K562 (cell line): ENCODE measurements at regions not wholly inside any gene's neighbourhood (a gene's known extent, or its start where the extent isn't known, plus 50 kb on each side); places are given as distances from the start of the nearest gene placed in this dataset.

Experiments used
- ATAC-seq: fragments of 200-7000 bp; cut with Tn5 transposase; 3 replicates; pipeline ENCODE4 v1.9.1; 2020; ENCODE audit warnings: moderate library complexity
- BruUV-seq: library from RNA; stranded (reverse); fragments of 400-500 nt; replicated peaks from 2 replicates; lab custom pipeline; 2021; lab: Mats Ljungman, UMichigan
- CTCF ChIA-PET: fragments of 300-600 bp; formaldehyde crosslinking; extraction: SDS; loops from one replicate; lab custom pipeline; 2021; ENCODE audit warnings: low intra/inter-chr PET ratio; lab: Yijun Ruan, JAX
- POLR2A ChIA-PET: fragments of 300-600, 350-650 bp; sonication (Branson Sonifier 250); formaldehyde crosslinking; extraction: SDS; loops from one replicate; lab custom pipeline; 2021; ENCODE audit warnings: antibody characterized with exemption, inconsistent platforms; lab: Yijun Ruan, JAX
- DNase-seq, 4 experiments: peaks; one replicate each; pipeline versions ENCODE4 v3.0.0 to v3.0.0-alpha.2; 2011 to 2018; ENCODE audit warnings: low spot score in 3 of 4, mixed read lengths in 3 of 4; ENCODE audit errors: extremely low read depth in 1 of 4
- FAIRE-seq: peaks from 2 replicates; lab custom pipeline; 2011; peaks lifted over from hg19 to GRCh38; lab: Jason Lieb, UNC
- H2AFZ ChIP-seq: 2 replicates; pipeline ENCODE4 v1.6.0; 2011; ENCODE audit warnings: low read depth, low read length, control low read depth, inconsistent platforms
- H3K27ac ChIP-seq: fragments of 200-600 bp; 3 replicates; pipeline ENCODE4 v1.8.0; 2011; ENCODE audit warnings: low read depth, mild to moderate bottlenecking, control low read depth, inconsistent platforms, low read length, moderate library complexity, mixed read lengths; ENCODE audit errors: extremely low read depth
- H3K27me3 ChIP-seq, 2 experiments: fragments of 300-600 bp in 1 of 2; 2 replicates in 1 of 2; 3 replicates in 1 of 2; pipeline versions ENCODE4 v1.6.0 to v1.8.0; 2011; ENCODE audit warnings: inconsistent platforms in 2 of 2, low read length in 2 of 2, mild to moderate bottlenecking in 1 of 2, mixed read lengths in 1 of 2, moderate library complexity in 1 of 2; ENCODE audit not compliant: control insufficient read depth in 2 of 2, insufficient read depth in 2 of 2
- H3K36me3 ChIP-seq: fragments of 300-600 bp; 3 replicates; pipeline ENCODE4 v1.8.0; 2011; ENCODE audit warnings: mild to moderate bottlenecking, low read length, inconsistent platforms; ENCODE audit not compliant: control insufficient read depth, insufficient read depth
- H3K4me1 ChIP-seq, 2 experiments: fragments of 200-600 bp in 1 of 2; replicated peaks in 1 of 2; 2 replicates in 1 of 2; 3 replicates in 1 of 2; pipeline versions ENCODE4 v1.5.1 to v1.8.0; 2011; ENCODE audit warnings: inconsistent platforms in 2 of 2, low read length in 2 of 2, mild to moderate bottlenecking in 1 of 2, mixed read lengths in 1 of 2, moderate library complexity in 1 of 2; ENCODE audit not compliant: control insufficient read depth in 2 of 2, insufficient read depth in 2 of 2
- H3K4me2 ChIP-seq: 2 replicates; pipeline ENCODE4 v1.6.1; 2011; ENCODE audit warnings: low read length, control low read depth, inconsistent platforms, mixed read lengths; ENCODE audit not compliant: insufficient read depth
- H3K4me3 ChIP-seq: fragments of 200-600 bp; sonication (generic), shearing (Covaris generic); 2 replicates; pipeline ENCODE4 v1.5.1; 2016; ENCODE audit warnings: control low read depth, inconsistent platforms
- H3K79me2 ChIP-seq: fragments of 200-600 bp; 3 replicates; pipeline ENCODE4 v1.8.0; 2011; ENCODE audit warnings: low read length, inconsistent platforms; ENCODE audit not compliant: control insufficient read depth, insufficient read depth
- H3K9ac ChIP-seq, 2 experiments: 2 replicates each; pipeline versions ENCODE4 v1.6.0 to v1.6.1; 2011; ENCODE audit warnings: low read depth in 2 of 2, low read length in 2 of 2, control low read depth in 1 of 2, inconsistent platforms in 1 of 2, mild to moderate bottlenecking in 1 of 2, mixed read lengths in 1 of 2; ENCODE audit not compliant: insufficient read depth in 1 of 2
- H3K9me1 ChIP-seq: one replicate; pipeline ENCODE4 v1.6.0; 2011; ENCODE audit warnings: inconsistent platforms, mild to moderate bottlenecking, low read length, moderate library complexity; ENCODE audit not compliant: control insufficient read depth, insufficient read depth
- H3K9me3 ChIP-seq: replicated peaks from 2 replicates; pipeline ENCODE4 v1.5.1; 2011; ENCODE audit warnings: low read depth, low read length, inconsistent platforms; ENCODE audit not compliant: control insufficient read depth, insufficient read depth
- H4K20me1 ChIP-seq: replicated peaks from 2 replicates; pipeline ENCODE4 v1.6.1; 2011; ENCODE audit warnings: low read length, inconsistent platforms, mixed read lengths; ENCODE audit not compliant: control insufficient read depth, insufficient read depth
- BACH1 ChIP-seq: fragments of 200-800 bp; sonication (Bioruptor generic); IDR thresholded peaks from 2 replicates; pipeline ENCODE4 v1.6.1; 2016; ENCODE audit warnings: missing genetic modification characterization, missing compliant biosample characterization
- BCL6 ChIP-seq: fragments of 250-450 bp; sonication (Bioruptor Pico); IDR thresholded peaks from 2 replicates; pipeline ENCODE4 v1.4.0; 2020
- CBFA2T2 ChIP-seq: fragments of 450-650 bp; conservative IDR thresholded peaks from 2 replicates; pipeline ENCODE4 v1.6.1; 2017; ENCODE audit warnings: mild to moderate bottlenecking
- CCNT2 ChIP-seq: IDR thresholded peaks from 2 replicates; pipeline ENCODE4 v1.6.1; 2011; ENCODE audit warnings: borderline replicate concordance, low read depth, mild to moderate bottlenecking, moderate library complexity, mixed read lengths, low read length; ENCODE audit not compliant: insufficient read length; ENCODE audit errors: extremely low read depth
- CTBP1 ChIP-seq: fragments of 450-650 bp; IDR thresholded peaks from 2 replicates; pipeline ENCODE4 v1.6.1; 2016; ENCODE audit warnings: borderline replicate concordance
- ERF ChIP-seq: fragments of 450-650 bp; formaldehyde crosslinking; IDR thresholded peaks from 2 replicates; pipeline ENCODE4 v1.4.0; 2020; ENCODE audit warnings: mild to moderate bottlenecking, mixed read lengths
- IRF2 ChIP-seq: sonication (generic); formaldehyde crosslinking; IDR thresholded peaks from 2 replicates; pipeline ENCODE4 v1.8.1; 2022; ENCODE audit warnings: mild to moderate bottlenecking, missing genetic modification reagents
- KLF16 ChIP-seq: IDR thresholded peaks from 2 replicates; pipeline ENCODE4 v1.6.1; 2016; ENCODE audit warnings: antibody characterized with exemption
- NELFE ChIP-seq: IDR thresholded peaks from 2 replicates; pipeline ENCODE4 v1.6.1; 2011; ENCODE audit warnings: mild to moderate bottlenecking; ENCODE audit not compliant: insufficient read depth, insufficient read length
- PTRF ChIP-seq: fragments of 450-650 bp; IDR thresholded peaks from 2 replicates; pipeline ENCODE4 v1.6.1; 2016; ENCODE audit warnings: mild to moderate bottlenecking, missing genetic modification characterization, missing compliant biosample characterization
- SMAD2 ChIP-seq: fragments of 150-350 bp; IDR thresholded peaks from 2 replicates; pipeline ENCODE4 v1.6.1; 2014; ENCODE audit warnings: low read depth, mild to moderate bottlenecking, low read length
- SRSF3 ChIP-seq: fragments of 200-400 bp; formaldehyde crosslinking; IDR thresholded peaks from 2 replicates; pipeline ENCODE4 v1.6.1; 2016; ENCODE audit warnings: mild to moderate bottlenecking, low read length, moderate library complexity; ENCODE audit not compliant: insufficient read depth
- ZNF274 ChIP-seq: IDR thresholded peaks from 2 replicates; pipeline ENCODE4 v1.6.1; 2011; ENCODE audit warnings: low read depth, mild to moderate bottlenecking, low read length, moderate library complexity, borderline replicate concordance
- ZNF717 ChIP-seq: fragments of 250-450 bp; sonication (Bioruptor Pico); IDR thresholded peaks from 2 replicates; pipeline ENCODE4 v1.5.0; 2021
- WGBS: fragments of 100-300 bp; shearing (Covaris generic); methylation state at CpG from one replicate; pipeline ENCODE4 v1.1.6; 2016; ENCODE audit warnings: low coverage, mixed read lengths; ENCODE audit not compliant: insufficient coverage; ENCODE audit errors: missing lambda C conversion rate; 5-methylcytosine and 5-hydroxymethylcytosine counted together
- in situ Hi-C: fragments of 300-500 bp; cut with MboI; formaldehyde crosslinking; loops from 4 replicates; pipeline ENCODE4 v1.15.0; 2018; ENCODE audit warnings: inconsistent platforms, mixed read lengths
- intact Hi-C: fragments of 100-400 bp; cut with micrococcal nuclease; formaldehyde crosslinking; loops from 2 replicates; pipeline ENCODE4 v1.14.2; 2022
- TF ChIP-seq, protein P1 (sequence below): sonication (generic); formaldehyde crosslinking; IDR thresholded peaks from 2 replicates; pipeline ENCODE4 v1.8.0; 2022; ENCODE audit warnings: mild to moderate bottlenecking, missing genetic modification reagents
- TF ChIP-seq, protein P2 (sequence below), 2 experiments: fragments of 450-650 bp in 1 of 2; sonication (generic) in 1 of 2; formaldehyde crosslinking in 1 of 2; IDR thresholded peaks in 1 of 2; conservative IDR thresholded peaks in 1 of 2; 2 replicates each; pipeline versions ENCODE4 v1.6.1 to v1.8.1; 2016 to 2023; ENCODE audit warnings: mild to moderate bottlenecking in 2 of 2, moderate library complexity in 2 of 2, inconsistent platforms in 1 of 2, missing genetic modification reagents in 1 of 2
- TF ChIP-seq, protein P3 (sequence below): fragments of 450-650 bp; formaldehyde crosslinking; IDR thresholded peaks from 2 replicates; pipeline ENCODE4 v1.4.0; 2022; ENCODE audit warnings: missing genetic modification characterization

DNA sequence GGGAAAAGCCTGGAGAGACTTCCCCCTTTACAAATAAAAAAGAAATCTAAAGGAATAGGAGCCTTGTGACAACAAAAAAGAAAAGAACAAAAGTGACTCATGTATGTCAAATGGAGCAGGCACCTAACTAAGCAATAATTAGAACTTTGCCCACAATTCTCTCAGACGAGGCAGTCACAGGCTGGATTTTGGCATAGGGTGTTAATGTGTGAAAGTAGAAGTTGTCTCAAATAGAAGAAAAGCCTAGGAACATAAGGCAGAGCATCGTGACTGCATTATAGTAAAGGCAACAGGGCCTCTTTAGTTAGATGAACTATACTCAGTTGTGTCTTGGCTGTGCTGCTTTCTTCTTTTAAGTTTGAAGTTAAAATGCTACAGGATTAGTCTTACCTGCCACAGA lies 219.9 kb upstream of the TMEM161B start:
- Histone ChIP-seq H3K4me1 (no peaks in the 10 kb centered on the region), H3K79me2 (no peaks in the 10 kb centered on the region), H4K20me1 (no peaks in the 10 kb centered on the region), H3K36me3 (no peaks in the 10 kb centered on the region), H3K9me3 (no peaks in the 10 kb centered on the region), H3K4me2 (no peak overlapping the region), H2AFZ (no peak overlapping the region), H3K27ac (no peak overlapping the region), H3K4me3 (no peak overlapping the region), H3K9ac (no peak overlapping the region), H3K27me3 (no peaks in the 10 kb centered on the region), H3K9me1 (no peaks in the 10 kb centered on the region)
- POLR2A ChIA-PET, result no interaction called here
- DNase-seq (no peak), FAIRE-seq (no peak), ATAC-seq (no peak)
- CTCF ChIA-PET, result no interaction called here
- BruUV-seq, result no TSS peak
- 0% methylated on average over 2 of the region's 2 CpGs for WGBS
- TF ChIP-seq ZNF717 (CRISPR knock-in tag) (no peak), SMAD2 (no peak), IRF2 (CRISPR knock-in tag) (no peak), NELFE (no peak), KLF16 (no peak), BCL6 (CRISPR knock-in tag) (no peak), ZNF274 (no peak), CBFA2T2 (no peak), PTRF (tag) (no peak), BACH1 (tag) (no peak), SRSF3 (no peak), ERF (CRISPR knock-in tag) (no peak), CCNT2 (no peak), CTBP1 (no peak)
- TF ChIP-seq, protein P1, sequence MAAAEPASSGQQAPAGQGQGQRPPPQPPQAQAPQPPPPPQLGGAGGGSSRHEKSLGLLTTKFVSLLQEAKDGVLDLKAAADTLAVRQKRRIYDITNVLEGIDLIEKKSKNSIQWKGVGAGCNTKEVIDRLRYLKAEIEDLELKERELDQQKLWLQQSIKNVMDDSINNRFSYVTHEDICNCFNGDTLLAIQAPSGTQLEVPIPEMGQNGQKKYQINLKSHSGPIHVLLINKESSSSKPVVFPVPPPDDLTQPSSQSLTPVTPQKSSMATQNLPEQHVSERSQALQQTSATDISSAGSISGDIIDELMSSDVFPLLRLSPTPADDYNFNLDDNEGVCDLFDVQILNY, result no peak
- TF ChIP-seq, protein P2, sequence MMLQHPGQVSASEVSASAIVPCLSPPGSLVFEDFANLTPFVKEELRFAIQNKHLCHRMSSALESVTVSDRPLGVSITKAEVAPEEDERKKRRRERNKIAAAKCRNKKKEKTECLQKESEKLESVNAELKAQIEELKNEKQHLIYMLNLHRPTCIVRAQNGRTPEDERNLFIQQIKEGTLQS (IDR thresholded peaks at IDR 0.05), result no peak
- TF ChIP-seq, protein P2 (CRISPR knock-in tag; conservative IDR thresholded peaks at IDR 0.05), result no peak
- TF ChIP-seq, protein P3, sequence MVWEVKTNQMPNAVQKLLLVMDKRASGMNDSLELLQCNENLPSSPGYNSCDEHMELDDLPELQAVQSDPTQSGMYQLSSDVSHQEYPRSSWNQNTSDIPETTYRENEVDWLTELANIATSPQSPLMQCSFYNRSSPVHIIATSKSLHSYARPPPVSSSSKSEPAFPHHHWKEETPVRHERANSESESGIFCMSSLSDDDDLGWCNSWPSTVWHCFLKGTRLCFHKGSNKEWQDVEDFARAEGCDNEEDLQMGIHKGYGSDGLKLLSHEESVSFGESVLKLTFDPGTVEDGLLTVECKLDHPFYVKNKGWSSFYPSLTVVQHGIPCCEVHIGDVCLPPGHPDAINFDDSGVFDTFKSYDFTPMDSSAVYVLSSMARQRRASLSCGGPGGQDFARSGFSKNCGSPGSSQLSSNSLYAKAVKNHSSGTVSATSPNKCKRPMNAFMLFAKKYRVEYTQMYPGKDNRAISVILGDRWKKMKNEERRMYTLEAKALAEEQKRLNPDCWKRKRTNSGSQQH, result no peak
- in situ Hi-C loops, result no loop called here
- intact Hi-C loops, result no loop called here
